ENCODE measurements at regions not wholly inside any gene's neighbourhood (a gene's known extent, or its start where the extent isn't known, plus 50 kb on each side); places are given as distances from the start of the nearest gene placed in this dataset.

DNA sequence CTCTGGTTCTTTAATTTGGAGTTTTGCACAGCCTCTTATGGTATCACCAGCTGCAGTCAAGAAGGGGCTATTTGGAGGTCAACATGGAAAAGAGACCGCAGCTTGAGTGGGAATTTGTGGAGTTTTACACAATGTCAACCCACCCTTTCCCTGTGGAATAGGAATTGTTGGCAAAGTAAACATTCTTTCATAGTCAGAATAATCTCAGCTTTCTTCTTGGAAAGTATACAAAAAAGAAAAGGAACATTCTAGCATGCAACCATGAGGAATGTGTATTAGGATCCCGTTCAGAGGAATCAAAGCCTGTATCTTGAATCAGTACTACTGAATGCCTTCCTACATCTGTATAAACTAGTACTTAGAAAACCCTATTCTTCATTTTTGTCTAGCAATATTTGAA lies 107.6 kb downstream of the LURAP1L start:
- in situ Hi-C loops (cut with MboI; ENCODE audit: low sequenced_read_pairs, unreplicated experiment) = no loop called here
- TF ChIP-seq, protein P1, sequence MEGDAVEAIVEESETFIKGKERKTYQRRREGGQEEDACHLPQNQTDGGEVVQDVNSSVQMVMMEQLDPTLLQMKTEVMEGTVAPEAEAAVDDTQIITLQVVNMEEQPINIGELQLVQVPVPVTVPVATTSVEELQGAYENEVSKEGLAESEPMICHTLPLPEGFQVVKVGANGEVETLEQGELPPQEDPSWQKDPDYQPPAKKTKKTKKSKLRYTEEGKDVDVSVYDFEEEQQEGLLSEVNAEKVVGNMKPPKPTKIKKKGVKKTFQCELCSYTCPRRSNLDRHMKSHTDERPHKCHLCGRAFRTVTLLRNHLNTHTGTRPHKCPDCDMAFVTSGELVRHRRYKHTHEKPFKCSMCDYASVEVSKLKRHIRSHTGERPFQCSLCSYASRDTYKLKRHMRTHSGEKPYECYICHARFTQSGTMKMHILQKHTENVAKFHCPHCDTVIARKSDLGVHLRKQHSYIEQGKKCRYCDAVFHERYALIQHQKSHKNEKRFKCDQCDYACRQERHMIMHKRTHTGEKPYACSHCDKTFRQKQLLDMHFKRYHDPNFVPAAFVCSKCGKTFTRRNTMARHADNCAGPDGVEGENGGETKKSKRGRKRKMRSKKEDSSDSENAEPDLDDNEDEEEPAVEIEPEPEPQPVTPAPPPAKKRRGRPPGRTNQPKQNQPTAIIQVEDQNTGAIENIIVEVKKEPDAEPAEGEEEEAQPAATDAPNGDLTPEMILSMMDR (IDR thresholded peaks at IDR 0.05; ENCODE audit: borderline replicate concordance, control extremely low read depth, extremely low read depth, insufficient read depth, missing control alignments) = no peak
- no peak for DNase-seq (ENCODE audit: low spot score)

DNA sequence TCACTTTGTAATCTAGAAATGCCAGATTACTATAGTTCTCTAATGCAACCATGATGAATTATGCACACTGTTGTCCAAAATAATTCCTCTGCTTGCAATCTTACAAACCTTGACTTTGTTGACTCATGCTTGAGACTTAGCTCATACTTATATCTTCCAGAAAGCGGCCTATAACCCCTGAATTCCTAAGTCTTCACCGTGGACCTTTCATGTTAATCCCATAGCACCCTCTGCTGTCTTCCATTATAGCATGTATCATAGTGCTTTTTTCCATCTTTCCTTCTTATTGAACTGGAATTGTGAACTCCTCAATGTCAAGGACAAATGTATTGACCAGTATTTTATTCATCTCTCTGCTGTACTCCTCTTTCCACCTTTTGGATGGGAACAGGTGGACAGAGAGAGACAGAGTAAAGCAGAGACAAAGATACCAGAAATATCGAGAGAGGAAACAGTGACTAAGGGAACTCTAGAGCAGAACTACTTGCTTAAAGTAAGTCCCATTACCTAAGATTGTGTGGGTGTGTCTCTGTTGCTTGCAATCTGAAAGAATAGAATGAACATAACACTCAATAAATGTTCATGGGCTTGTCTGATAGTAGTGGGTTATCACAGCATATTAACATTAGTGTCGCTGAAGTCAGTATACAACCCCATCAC lies 110.0 kb downstream of the LURAP1L start:
- in situ Hi-C loops (cut with MboI; ENCODE audit: low sequenced_read_pairs, unreplicated experiment) = no loop called here
- no peak for DNase-seq (ENCODE audit: low spot score)
- TF ChIP-seq, protein P1 (IDR thresholded peaks at IDR 0.05; ENCODE audit: borderline replicate concordance, control extremely low read depth, extremely low read depth, insufficient read depth, missing control alignments) = no peak

DNA sequence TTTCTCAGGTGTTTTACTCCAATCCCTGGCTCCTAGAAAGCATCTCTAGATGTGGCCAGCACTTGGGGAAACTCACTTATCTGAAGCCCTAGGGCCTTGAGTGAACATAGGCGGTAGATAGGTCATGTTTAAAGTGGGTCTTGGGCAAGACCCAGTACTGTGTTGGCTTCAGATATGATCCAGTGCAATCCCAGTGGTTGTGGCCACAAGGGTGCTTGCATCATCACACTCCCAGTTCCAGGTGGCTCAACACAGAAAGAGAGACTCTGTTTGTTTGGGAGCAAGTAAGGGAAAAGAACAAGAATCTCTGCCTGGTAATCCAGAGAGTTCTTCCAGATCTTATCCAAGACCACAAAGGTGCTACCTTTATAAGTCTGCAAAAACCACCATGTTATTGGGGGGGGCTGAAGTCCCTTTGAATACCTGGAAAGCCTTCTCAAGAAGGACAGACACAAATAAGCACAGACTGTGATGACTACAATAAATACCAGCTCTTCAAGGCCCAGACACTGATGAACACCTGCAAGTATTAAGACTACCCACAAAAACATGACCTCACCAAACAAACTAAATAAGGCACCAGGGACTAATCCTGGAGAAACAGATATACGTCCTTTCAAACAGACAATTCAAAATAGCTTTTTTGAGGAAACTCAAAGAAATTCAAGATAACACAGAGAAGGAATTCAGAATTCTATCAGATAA lies 114.7 kb downstream of the LURAP1L start:
- in situ Hi-C loops (cut with MboI; ENCODE audit: low sequenced_read_pairs, unreplicated experiment) = no loop called here
- no peak for DNase-seq (ENCODE audit: low spot score)
- TF ChIP-seq, protein P1 (IDR thresholded peaks at IDR 0.05; ENCODE audit: borderline replicate concordance, control extremely low read depth, extremely low read depth, insufficient read depth, missing control alignments) = no peak

DNA sequence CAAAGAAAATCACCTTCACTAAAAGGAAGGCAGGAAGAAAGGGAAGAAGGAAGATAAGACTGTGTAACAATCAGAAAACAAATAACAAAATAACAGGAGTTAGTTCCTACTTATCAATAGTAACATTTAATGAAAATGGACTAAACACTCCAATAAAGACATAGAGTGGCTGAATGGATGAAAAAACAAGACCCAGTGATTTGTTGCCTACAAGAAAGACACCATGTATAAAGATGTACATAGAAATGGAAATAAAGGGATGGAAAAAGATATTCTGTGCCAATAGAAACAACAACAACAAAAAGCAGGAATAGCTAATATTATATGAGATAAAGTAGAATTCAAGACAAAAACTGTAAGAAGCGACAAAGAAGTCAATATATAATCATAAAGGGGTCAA lies 116.8 kb downstream of the LURAP1L start:
- in situ Hi-C loops (cut with MboI; ENCODE audit: low sequenced_read_pairs, unreplicated experiment) = no loop called here
- no peak for DNase-seq (ENCODE audit: low spot score)

DNA sequence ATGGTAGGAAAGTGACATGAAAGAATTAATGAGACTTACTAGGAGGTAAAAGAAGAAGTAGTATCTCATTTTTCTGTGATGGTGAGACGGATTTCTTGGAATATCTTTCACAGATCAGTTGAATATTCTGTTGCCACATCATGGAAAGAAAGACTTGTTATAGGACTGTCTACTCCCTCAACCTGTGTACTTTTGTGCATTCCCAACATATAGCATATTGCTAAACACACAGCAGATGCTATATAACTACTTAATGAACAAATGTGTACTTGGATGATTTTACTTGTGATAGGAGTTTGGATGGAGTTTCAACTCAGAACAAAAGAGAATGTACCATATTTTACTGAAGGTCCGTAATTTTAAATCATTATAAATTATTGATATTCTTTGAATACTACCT lies 128.5 kb downstream of the LURAP1L start:
- DNase-seq (ENCODE audit: low spot score) = no peak
- TF ChIP-seq, protein P1 (IDR thresholded peaks at IDR 0.05; ENCODE audit: borderline replicate concordance, control extremely low read depth, extremely low read depth, insufficient read depth, missing control alignments) = no peak
- in situ Hi-C loops (cut with MboI; ENCODE audit: low sequenced_read_pairs, unreplicated experiment) = no loop called here

More for the DNA sequence above, 116.8 kb downstream of the LURAP1L start:
- TF ChIP-seq, protein P1 (IDR thresholded peaks at IDR 0.05; ENCODE audit: borderline replicate concordance, control extremely low read depth, extremely low read depth, insufficient read depth, missing control alignments) = no peak

DNA sequence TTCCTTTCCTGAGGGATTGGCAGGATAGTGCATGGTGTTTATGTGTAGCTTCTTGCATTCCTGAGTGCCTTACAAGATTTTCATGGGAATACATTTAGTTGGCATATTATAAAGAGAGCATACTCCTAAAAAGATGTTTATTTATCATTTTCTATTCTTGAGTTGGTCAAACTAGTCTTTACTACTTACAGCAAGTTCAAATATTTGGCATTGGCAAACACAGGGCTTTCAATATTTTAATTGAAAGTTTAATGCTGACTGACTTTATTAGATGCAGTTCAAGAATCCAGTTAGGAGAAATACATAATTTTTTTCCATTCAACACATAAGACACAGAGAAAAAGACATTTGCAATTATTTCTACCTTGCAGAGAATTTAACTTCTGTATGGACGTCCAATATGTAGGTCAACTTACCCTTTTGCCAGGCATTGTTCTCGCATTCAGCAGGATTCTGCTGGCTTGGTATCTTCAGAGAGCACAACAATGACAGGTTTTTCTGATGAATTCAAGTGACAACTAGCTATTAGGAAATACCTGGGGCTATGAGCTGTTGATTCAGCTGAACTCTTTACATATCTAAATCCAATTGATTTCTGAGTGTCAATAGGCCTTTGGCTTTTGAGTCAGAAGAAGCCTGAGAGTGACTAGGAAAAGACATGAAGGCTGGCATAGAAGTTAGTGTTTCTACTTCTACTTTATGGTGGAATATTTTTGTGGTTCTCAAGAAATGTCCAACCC lies 129.6 kb downstream of the LURAP1L start:
- DNase-seq (ENCODE audit: low spot score) = no peak
- in situ Hi-C loops (cut with MboI; ENCODE audit: low sequenced_read_pairs, unreplicated experiment) = no loop called here
- TF ChIP-seq, protein P1 (IDR thresholded peaks at IDR 0.05; ENCODE audit: borderline replicate concordance, control extremely low read depth, extremely low read depth, insufficient read depth, missing control alignments) = no peak
